HG03520 (cell line): ENCODE measurements at regions not wholly inside any gene's neighbourhood (a gene's known extent, or its start where the extent isn't known, plus 50 kb on each side); places are given as distances from the start of the nearest gene placed in this dataset.

Source experiments
- ATAC-seq: cut with Tn5 transposase; IDR thresholded peaks from one replicate; pipeline ENCODE4 v1.9.1; 2021; ENCODE audit warnings: mild to moderate bottlenecking, moderate library complexity; ENCODE audit not compliant: unreplicated experiment

DNA sequence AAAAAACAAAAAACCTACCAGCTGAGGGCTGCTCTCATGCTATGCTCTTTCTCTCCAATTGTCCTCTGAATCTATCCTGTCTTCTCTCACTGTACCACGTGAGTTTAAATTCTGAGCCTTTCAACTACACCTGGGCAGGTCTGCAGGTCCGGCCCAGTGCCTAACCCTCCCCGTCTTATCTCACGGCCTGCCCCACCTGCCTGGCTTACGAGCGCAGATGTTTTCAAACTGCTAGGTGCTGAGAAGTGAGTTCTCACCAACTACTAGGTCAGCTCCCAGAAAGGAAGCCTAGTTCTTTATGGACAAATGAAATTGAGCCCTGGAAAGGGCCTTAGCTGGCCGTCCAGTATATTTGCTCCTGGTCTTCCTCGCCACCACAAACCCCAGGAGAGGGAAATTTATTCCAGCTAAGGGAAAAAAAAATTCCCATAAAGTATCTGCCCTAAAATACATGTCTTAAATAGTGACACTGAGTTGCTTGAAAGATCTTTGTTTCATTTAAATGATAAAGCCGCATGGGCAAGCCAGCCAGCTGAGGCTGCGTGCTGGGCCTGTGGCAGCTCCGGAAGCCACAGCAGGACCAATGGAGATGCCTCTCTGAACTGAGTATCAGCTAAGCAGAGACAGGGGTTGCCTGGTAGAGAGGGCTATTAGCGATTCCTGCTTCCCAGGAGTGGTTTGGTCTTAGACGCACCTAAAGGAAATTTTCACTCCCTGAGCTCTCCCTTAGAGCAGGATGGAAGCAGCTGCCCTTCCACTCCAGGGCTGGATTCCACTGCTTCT lies 92.5 kb upstream of the NCK2 start:
- no peak for ATAC-seq

DNA sequence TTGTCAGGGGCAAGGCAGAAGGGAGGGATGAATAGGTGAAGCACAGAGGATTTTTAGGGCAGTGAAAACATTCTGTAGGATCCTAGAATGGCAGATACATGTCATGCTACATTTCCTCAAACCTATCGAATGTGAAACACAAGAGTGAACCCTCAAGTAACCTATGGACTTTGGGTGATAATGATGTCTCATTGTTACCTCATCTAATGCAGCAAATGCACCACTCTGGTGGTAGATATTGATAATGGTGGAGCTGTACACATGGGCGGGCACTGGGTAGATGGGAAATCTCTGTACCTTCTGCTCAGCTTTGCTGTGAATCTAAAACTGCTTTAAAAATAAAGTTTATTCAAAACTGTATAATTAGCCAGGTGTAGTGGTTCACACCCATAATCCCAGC lies 95.2 kb upstream of the NCK2 start:
- ATAC-seq, result no peak

- ATAC-seq, result no peak
Observed at GRCh38 chr2:105647731-105648130, 97.0 kb upstream of the NCK2 start.

- ATAC-seq, result no peak
Observed at GRCh38 chr2:105646774-105647076, 98.0 kb upstream of the NCK2 start.

DNA sequence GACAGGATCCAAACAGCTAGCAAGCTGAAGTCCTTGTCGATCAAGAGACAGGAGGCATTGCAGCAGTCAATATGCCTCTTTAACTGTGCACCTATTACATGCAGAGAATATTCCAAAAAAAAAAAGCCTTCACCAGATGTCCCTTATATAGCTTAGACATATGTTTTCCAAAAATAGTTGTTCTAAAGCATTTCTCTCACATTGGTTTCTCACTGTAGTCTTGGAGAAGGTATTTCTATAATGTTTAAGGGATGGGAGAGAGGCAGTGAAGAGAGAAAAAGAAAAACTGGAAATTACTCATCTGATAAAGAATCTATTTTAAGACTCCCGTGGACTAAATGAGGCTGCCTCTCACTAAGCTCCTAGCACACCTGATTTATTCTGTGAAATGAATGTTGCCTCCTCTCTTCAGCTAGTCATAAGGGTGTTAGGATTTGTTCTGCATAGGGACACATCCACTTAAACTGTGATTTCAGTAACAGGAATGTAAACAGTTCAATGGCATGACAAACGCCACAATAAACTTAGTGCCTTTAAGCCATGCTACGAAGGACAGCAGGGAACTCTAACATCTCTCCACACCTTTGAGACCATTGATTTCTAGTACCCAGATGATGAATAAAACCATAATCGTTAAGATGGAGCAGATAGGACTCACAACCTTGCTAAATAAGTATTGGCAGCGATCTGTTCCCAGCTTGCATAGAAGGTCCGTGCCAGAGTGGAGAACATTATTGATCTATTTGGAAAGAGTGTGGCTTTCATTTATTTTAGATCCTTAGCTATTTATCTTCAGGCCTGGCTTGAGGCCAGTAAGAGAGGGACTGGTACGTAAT lies 98.6 kb upstream of the NCK2 start:
- no peak for ATAC-seq

GRCh38 chr2:105645031-105645937 lies 99.4 kb upstream of the NCK2 start:
- ATAC-seq, result no peak

- no peak for ATAC-seq
Observed at GRCh38 chr2:105644174-105644980, 100.3 kb upstream of the NCK2 start.

- ATAC-seq, result no peak
Observed at GRCh38 chr2:105643405-105644173, 101.1 kb upstream of the NCK2 start.

GRCh38 chr2:105641389-105641811 lies 103.3 kb upstream of the NCK2 start:
- ATAC-seq, result no peak

GRCh38 chr2:105640246-105640645 lies 104.5 kb upstream of the NCK2 start:
- ATAC-seq, result no peak

DNA sequence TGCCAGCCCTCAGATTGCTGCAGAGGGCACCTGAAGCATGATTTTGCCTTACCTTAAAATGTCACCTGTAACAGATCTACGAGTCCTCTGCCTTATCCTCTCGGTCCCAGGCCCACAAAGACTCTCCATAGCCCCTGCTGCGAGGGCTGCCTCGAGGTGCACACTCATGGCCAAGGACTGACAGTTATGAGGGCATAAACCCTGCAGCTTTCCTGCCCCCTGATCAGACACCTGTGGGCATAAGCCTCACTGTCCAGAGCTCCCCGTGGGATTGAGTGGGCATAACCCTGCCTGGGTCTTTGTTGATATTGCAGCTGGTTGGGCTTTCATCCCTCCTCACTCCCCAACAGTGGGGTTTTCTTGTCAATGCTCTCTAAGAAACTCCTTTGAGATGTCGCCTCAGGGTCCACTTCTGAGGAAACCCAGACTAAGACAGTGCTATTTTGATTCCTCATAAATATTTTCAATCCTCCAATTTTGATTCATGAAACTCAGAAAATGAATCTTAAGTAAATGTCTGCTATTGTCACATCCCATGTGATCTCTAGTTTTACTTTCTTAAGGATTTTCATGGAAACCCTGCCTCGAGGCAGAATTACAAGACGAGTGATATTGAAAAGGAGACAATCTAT lies 108.5 kb upstream of the NCK2 start:
- no peak for ATAC-seq

GRCh38 chr2:105635564-105635963 lies 109.1 kb upstream of the NCK2 start:
- no peak for ATAC-seq

DNA sequence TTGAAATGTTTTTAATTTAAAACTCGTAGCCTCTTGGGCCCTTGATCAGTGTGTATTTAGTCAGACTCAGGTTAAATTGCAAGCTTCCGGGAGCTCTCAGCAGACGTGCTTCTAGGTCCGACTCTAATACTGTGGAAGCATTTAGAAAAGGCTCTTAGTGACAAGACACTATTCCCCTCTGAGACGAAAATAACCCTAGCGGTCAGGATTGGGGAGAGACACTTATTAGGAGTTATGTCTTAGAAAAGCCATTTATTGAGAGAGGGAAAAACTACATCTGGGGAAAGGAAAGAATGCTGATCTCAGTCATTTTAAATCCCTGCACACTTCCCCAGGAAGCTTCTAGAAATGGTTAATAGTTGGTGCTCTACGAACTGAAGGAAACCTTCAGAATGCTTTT lies 110.5 kb upstream of the NCK2 start:
- ATAC-seq, result no peak

DNA sequence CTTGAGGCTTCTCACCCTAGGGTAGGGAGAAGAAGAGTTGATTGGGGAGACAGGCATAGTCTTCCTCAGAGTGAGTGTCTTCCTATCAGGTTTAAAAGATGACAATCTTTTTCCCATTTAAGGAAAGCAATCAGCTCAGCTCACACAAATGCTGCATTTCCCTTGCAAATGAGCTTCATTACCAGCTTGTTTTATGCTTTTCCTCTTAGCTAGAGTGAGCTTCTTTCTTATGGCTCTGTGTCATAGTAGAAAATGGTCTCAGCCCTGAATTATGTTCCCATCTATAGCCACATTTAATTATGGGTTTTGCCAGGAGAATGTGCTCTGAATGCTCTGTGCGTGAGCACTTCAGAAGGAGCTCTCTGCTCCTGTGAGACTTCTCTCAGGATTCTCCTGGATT lies 112.8 kb upstream of the NCK2 start:
- no peak for ATAC-seq

GRCh38 chr2:105631011-105631410 lies 113.7 kb upstream of the NCK2 start:
- ATAC-seq, result no peak

- no peak for ATAC-seq
Observed at GRCh38 chr2:105629634-105630033, 115.1 kb upstream of the NCK2 start.

DNA sequence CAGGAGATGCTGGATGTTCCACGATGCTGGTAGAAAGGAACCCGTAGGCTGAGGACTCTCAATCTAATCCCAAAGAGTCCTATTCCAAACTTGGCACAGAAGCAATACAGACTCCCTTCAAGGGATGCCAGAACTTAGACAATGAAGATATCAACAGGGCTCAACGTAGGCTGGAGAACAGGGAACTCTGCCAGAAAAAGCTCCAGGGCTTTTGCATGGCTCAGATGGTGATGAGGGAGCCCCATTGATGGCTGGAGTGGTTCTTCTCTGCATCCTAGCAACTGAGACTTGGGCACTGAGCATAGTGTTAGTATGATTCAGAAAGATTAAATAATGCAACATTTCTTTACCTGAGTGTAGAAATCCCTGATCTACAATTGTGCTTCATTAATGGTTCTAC lies 117.2 kb upstream of the NCK2 start:
- no peak for ATAC-seq

DNA sequence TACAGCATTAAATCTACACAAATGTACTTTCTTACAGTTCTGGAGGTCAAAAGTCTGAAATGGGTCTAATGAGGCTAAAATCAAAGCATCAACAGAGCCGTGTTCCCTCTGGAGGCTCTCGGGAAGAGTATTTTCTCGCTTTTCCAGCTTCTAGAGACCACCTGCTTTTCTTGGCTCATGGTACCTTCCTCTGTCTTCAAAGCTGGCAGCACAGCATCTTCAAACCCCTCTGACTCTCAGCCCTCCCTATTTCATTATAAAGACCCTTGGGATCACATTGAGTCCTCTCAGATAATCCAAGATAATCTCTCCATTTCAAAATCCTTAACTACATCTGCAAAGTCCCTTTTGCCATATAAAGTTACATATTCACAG lies 117.8 kb upstream of the NCK2 start:
- ATAC-seq, result no peak

GRCh38 chr2:105626212-105626965 lies 118.3 kb upstream of the NCK2 start:
- no peak for ATAC-seq
